Transverse colon (tissue), 4 donors: ENCODE measurements at regions not wholly inside any gene's neighbourhood (a gene's known extent, or its start where the extent isn't known, plus 50 kb on each side); places are given as distances from the start of the nearest gene placed in this dataset.

ENCODE experiments used
- CTCF ChIP-seq, 5 experiments: fragments of 200-600 bp in 3 of 5; fragments of 450-650 bp in 2 of 5; sonication (generic) in 3 of 5; IDR thresholded peaks; 1 replicate in 2 of 5; 2 replicates in 3 of 5; pipeline ENCODE4 v1.5.1; 2016 to 2017; ENCODE audit warnings: antibody characterized with exemption in 5 of 5, inconsistent platforms in 3 of 5, mild to moderate bottlenecking in 2 of 5, moderate library complexity in 1 of 5
- EP300 ChIP-seq: sonication (generic); formaldehyde crosslinking; IDR thresholded peaks from one replicate; pipeline ENCODE4 v1.6.1; 2017; ENCODE audit warnings: antibody characterized with exemption, low read depth
- POLR2A ChIP-seq: fragments of 450-650 bp; IDR thresholded peaks from one replicate; pipeline ENCODE4 v1.6.1; 2016; ENCODE audit warnings: antibody characterized with exemption, mild to moderate bottlenecking, moderate library complexity
- POLR2AphosphoS5 ChIP-seq, 3 donors: sonication (generic); formaldehyde crosslinking; IDR thresholded peaks; one replicate each; pipeline ENCODE4 v1.6.1; 2016; ENCODE audit warnings: antibody characterized with exemption in 3 of 3

GRCh38 chr2:16325976-16326510 is 339.6 kb downstream of the CYRIA start:
- no peak for TF ChIP-seq POLR2A
- no peak for TF ChIP-seq CTCF (IDR thresholded peaks at IDR 0.05)
- no peak for TF ChIP-seq POLR2AphosphoS5 (IDR thresholded peaks at IDR 0.05)
- TF ChIP-seq EP300: no peak
